IMR-90 (cell line): ENCODE measurements at regions not wholly inside any gene's neighbourhood (a gene's known extent, or its start where the extent isn't known, plus 50 kb on each side); places are given as distances from the start of the nearest gene placed in this dataset.

Experiments
- ATAC-seq: fragments of 200-7000 bp; cut with Tn5 transposase; 2 replicates; pipeline ENCODE4 v1.9.1; 2020; ENCODE audit warnings: low read depth, mild to moderate bottlenecking, moderate library complexity
- BruUV-seq: library from RNA; stranded (reverse); fragments of 400-500 nt; replicated peaks from 2 replicates; lab custom pipeline; 2021; lab: Mats Ljungman, UMichigan
- CTCF ChIA-PET: fragments of 300-600 bp; formaldehyde crosslinking; extraction: SDS; loops from one replicate; lab custom pipeline; 2021; ENCODE audit warnings: antibody characterized with exemption; lab: Yijun Ruan, JAX
- POLR2A ChIA-PET: fragments of 300-600 bp; sonication (Branson Sonifier 250); formaldehyde crosslinking; loops from one replicate; lab custom pipeline; 2022; ENCODE audit warnings: antibody characterized with exemption; ENCODE audit not compliant: unreplicated experiment; lab: Charles Lee
- DNase-seq: peaks from one replicate; pipeline ENCODE4 v3.0.0; 2013
- H2AFZ ChIP-seq: replicated peaks from 2 replicates; pipeline ENCODE3; 2013; ENCODE audit warnings: low read length, mild to moderate bottlenecking; ENCODE audit not compliant: poor library complexity
- H2AK5ac ChIP-seq: 2 replicates; pipeline ENCODE4 v1.6.1; 2013; ENCODE audit warnings: low read depth, low read length, inconsistent platforms
- H2AK9ac ChIP-seq: replicated peaks from 2 replicates; pipeline ENCODE3; 2013; ENCODE audit warnings: mild to moderate bottlenecking, low read depth, low read length, moderate library complexity; ENCODE audit not compliant: poor library complexity
- H2BK120ac ChIP-seq: 2 replicates; pipeline ENCODE4 v1.6.1; 2013; ENCODE audit warnings: low read depth, low read length, inconsistent platforms
- H2BK15ac ChIP-seq: 3 replicates; pipeline ENCODE4 v1.6.1; 2013; ENCODE audit warnings: low read depth, low read length, inconsistent platforms
- H2BK20ac ChIP-seq: 2 replicates; pipeline ENCODE4 v1.6.1; 2013; ENCODE audit warnings: low read depth, mild to moderate bottlenecking, inconsistent platforms, low read length, moderate library complexity
- H2BK5ac ChIP-seq: 2 replicates; pipeline ENCODE4 v1.6.1; 2013; ENCODE audit warnings: mild to moderate bottlenecking, low read depth, low read length, inconsistent platforms; ENCODE audit not compliant: poor library complexity, severe bottlenecking
- H3K14ac ChIP-seq: replicated peaks from 2 replicates; pipeline ENCODE4 v1.6.1; 2013; ENCODE audit warnings: low read depth, low read length, inconsistent platforms
- H3K18ac ChIP-seq: 2 replicates; pipeline ENCODE4 v1.6.1; 2013; ENCODE audit warnings: low read depth, low read length, control low read depth
- H3K23ac ChIP-seq: 2 replicates; pipeline ENCODE4 v1.6.1; 2013; ENCODE audit warnings: low read depth, low read length, inconsistent platforms
- H3K27ac ChIP-seq: 2 replicates; pipeline ENCODE4 v1.5.1; 2013; ENCODE audit warnings: mild to moderate bottlenecking, control low read depth, low read length; ENCODE audit not compliant: insufficient read depth
- H3K27me3 ChIP-seq: 2 replicates; pipeline ENCODE4 v1.6.1; 2013; ENCODE audit warnings: low read length; ENCODE audit not compliant: control insufficient read depth, insufficient read depth
- H3K36me3 ChIP-seq: 2 replicates; pipeline ENCODE4 v1.6.1; 2013; ENCODE audit warnings: low read length, mixed read lengths; ENCODE audit not compliant: control insufficient read depth, insufficient read depth
- H3K4ac ChIP-seq: 2 replicates; pipeline ENCODE4 v1.6.1; 2013; ENCODE audit warnings: low read depth, low read length, inconsistent platforms
- H3K4me1 ChIP-seq: 2 replicates; pipeline ENCODE4 v1.6.1; 2013; ENCODE audit warnings: low read length, mixed read lengths; ENCODE audit not compliant: control insufficient read depth, insufficient read depth
- H3K4me2 ChIP-seq: 2 replicates; pipeline ENCODE4 v1.6.1; 2013; ENCODE audit warnings: low read depth, mild to moderate bottlenecking, control low read depth, low read length, moderate library complexity
- H3K4me3 ChIP-seq: 2 replicates; pipeline ENCODE4 v1.5.1; 2013; ENCODE audit warnings: low read depth, mild to moderate bottlenecking, control low read depth, low read length, moderate library complexity; ENCODE audit not compliant: insufficient read depth
- H3K56ac ChIP-seq: 2 replicates; pipeline ENCODE4 v1.6.1; 2013; ENCODE audit warnings: low read length, inconsistent platforms; ENCODE audit not compliant: insufficient read depth; ENCODE audit errors: extremely low read depth
- H3K79me1 ChIP-seq, 2 experiments: 2 replicates each; pipeline ENCODE4 v1.6.1; 2013; ENCODE audit warnings: low read length in 2 of 2, inconsistent platforms in 1 of 2, low read depth in 1 of 2
- H3K9ac ChIP-seq: 2 replicates; pipeline ENCODE4 v1.6.1; 2013; ENCODE audit warnings: low read depth, low read length, control low read depth
- H3K9me1 ChIP-seq: 2 replicates; pipeline ENCODE4 v1.6.1; 2013; ENCODE audit warnings: low read length, inconsistent platforms; ENCODE audit not compliant: insufficient read depth
- H3K9me3 ChIP-seq: 2 replicates; pipeline ENCODE4 v1.6.1; 2013; ENCODE audit warnings: low read length; ENCODE audit not compliant: control insufficient read depth, insufficient read depth
- H4K20me1 ChIP-seq: 2 replicates; pipeline ENCODE4 v1.6.1; 2013; ENCODE audit warnings: low read length, inconsistent platforms; ENCODE audit not compliant: insufficient read depth
- H4K5ac ChIP-seq: 2 replicates; pipeline ENCODE4 v1.6.1; 2013; ENCODE audit warnings: mild to moderate bottlenecking, low read depth, low read length, control low read depth
- H4K8ac ChIP-seq, 2 experiments: 2 replicates each; pipeline ENCODE4 v1.6.1; 2013; ENCODE audit warnings: low read depth in 2 of 2, low read length in 2 of 2, control low read depth in 1 of 2, inconsistent platforms in 1 of 2
- H4K91ac ChIP-seq: 2 replicates; pipeline ENCODE4 v1.6.1; 2013; ENCODE audit warnings: low read depth, low read length, inconsistent platforms; ENCODE audit not compliant: insufficient read depth
- CEBPB ChIP-seq: IDR thresholded peaks from 2 replicates; pipeline ENCODE4 v1.6.1; 2012; ENCODE audit warnings: low read depth, low read length, improper control_type of control experiment
- MAFK ChIP-seq: IDR thresholded peaks from 2 replicates; pipeline ENCODE4 v1.6.1; 2012; ENCODE audit warnings: low read depth, low read length, improper control_type of control experiment
- MXI1 ChIP-seq: IDR thresholded peaks from 2 replicates; pipeline ENCODE4 v1.6.1; 2012; ENCODE audit warnings: low read depth, mild to moderate bottlenecking, low read length, moderate library complexity, borderline replicate concordance
- WGBS, 2 experiments: methylation state at CpG; one replicate each; pipeline versions ENCODE4 v1.1.5 to v1.1.7; 2013; ENCODE audit warnings: missing lambda C conversion rate in 2 of 2; ENCODE audit not compliant: insufficient read length in 1 of 2; ENCODE audit errors: extremely low coverage in 2 of 2; 5-methylcytosine and 5-hydroxymethylcytosine counted together
- dilution Hi-C: fragments of 300-500 bp; cut with HindIII; formaldehyde crosslinking; loops from one replicate; pipeline ENCODE4 v1.14.3; 2018; ENCODE audit warnings: low sequenced_read_pairs; ENCODE audit not compliant: unreplicated experiment
- in situ Hi-C: fragments of 300-500 bp; cut with MboI; formaldehyde crosslinking; loops from 3 replicates; pipeline ENCODE4 v1.14.3; 2019; ENCODE audit warnings: low sequenced_read_pairs, inconsistent platforms, mixed read lengths
- intact Hi-C: fragments of 100-400 bp; cut with micrococcal nuclease; formaldehyde crosslinking; loops from 2 replicates; pipeline ENCODE4 v1.10.0; 2022
- TF ChIP-seq, protein P1 (sequence below): conservative IDR thresholded peaks from 2 replicates; pipeline ENCODE4 v1.5.1; 2012; ENCODE audit warnings: mild to moderate bottlenecking, low read depth, low read length, improper control_type of control experiment

DNA sequence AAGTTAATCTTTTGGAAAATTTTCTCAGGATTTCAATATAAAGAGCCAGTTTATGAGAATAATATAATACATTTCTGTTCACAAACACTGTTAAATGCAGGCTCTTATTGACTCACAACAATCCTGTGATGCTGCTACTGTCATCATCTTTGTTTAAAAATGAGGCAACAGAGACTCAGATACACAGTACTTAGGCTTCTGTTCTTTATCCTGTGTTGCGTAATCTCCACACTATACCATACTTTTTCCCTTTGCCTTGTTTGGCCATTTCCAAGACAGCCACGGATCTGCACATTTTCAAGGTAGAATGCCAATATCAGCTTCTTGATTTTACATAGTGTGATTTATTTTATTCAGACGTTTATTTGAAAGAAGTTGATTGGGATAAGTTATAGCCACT is 699.0 kb upstream of the CITED2 start:
- Histone ChIP-seq H2AFZ (no peak overlapping the region), H3K14ac (peak overlapping the region; percentile 8; the same call in 1 of the 2 replicates), H3K36me3 (no peaks in the 10 kb centered on the region), H4K5ac (no peak overlapping the region), H4K8ac (peak overlapping the region in 1 of 2 experiments; percentile 37; a peak in 1 of 4 replicates), H3K18ac (no peak overlapping the region; the same call in 1 of the 2 replicates), H4K20me1 (no peaks in the 10 kb centered on the region), H2BK15ac (no peak overlapping the region), H2BK5ac (peak overlapping the region; percentile 81), H2AK5ac (peak overlapping the region; percentile 74), H3K4me2 (no peak overlapping the region), H2AK9ac (no peak overlapping the region), H3K4ac (peak overlapping the region; percentile 6; the same call in 1 of the 2 replicates), H3K9me1 (no peaks in the 10 kb centered on the region; the same call in none of the 2 replicates), H3K79me1 (no peaks in the 10 kb centered on the region), H3K4me1 (peaks cover 10% of the 10 kb centered on the region), H4K91ac (no peak overlapping the region), H3K9me3 (no peaks in the 10 kb centered on the region), H3K9ac (no peak overlapping the region), H3K56ac (peak overlapping the region; percentile 11; the same call in 1 of the 2 replicates), H3K4me3 (no peak overlapping the region), H3K23ac (no peak overlapping the region), H2BK20ac (peak overlapping the region; percentile 18; the same call in 1 of the 2 replicates), H3K27ac (no peak overlapping the region), H2BK120ac (peak overlapping the region; percentile 67; the same call in 1 of the 2 replicates), H3K27me3 (no peaks in the 10 kb centered on the region)
- CTCF ChIA-PET: no interaction called here
- DNase-seq (peak; percentile 80), ATAC-seq (peak; percentile 66; the same call in 1 of the 2 replicates)
- BruUV-seq: no TSS peak
- TF ChIP-seq MAFK (no peak), CEBPB (peak; percentile 100), MXI1 (no peak)
- TF ChIP-seq, protein P1, sequence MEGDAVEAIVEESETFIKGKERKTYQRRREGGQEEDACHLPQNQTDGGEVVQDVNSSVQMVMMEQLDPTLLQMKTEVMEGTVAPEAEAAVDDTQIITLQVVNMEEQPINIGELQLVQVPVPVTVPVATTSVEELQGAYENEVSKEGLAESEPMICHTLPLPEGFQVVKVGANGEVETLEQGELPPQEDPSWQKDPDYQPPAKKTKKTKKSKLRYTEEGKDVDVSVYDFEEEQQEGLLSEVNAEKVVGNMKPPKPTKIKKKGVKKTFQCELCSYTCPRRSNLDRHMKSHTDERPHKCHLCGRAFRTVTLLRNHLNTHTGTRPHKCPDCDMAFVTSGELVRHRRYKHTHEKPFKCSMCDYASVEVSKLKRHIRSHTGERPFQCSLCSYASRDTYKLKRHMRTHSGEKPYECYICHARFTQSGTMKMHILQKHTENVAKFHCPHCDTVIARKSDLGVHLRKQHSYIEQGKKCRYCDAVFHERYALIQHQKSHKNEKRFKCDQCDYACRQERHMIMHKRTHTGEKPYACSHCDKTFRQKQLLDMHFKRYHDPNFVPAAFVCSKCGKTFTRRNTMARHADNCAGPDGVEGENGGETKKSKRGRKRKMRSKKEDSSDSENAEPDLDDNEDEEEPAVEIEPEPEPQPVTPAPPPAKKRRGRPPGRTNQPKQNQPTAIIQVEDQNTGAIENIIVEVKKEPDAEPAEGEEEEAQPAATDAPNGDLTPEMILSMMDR: no peak
- intact Hi-C loops (no loop called here), dilution Hi-C loops (no loop called here), in situ Hi-C loops (no loop called here)
- POLR2A ChIA-PET: interaction anchor here (0.6 kb wide), 1 partner anchor 18 kb away, joined by 4 read pairs; no protein-coding TSS in a partner anchor
- WGBS, 2 experiments: no CpG with 5 or more reads among the region's 3 CpGs
